Stimulated activated CD4-positive, alpha-beta T cell treated with anti-CD3 and anti-CD28 coated beads, Interleukin-12 subunit alpha, Interleukin-12 subunit beta, amount 100 ng/mL, for 48 hours (primary cell): ENCODE measurements at regions not wholly inside any gene's neighbourhood (a gene's known extent, or its start where the extent isn't known, plus 50 kb on each side); places are given as distances from the start of the nearest gene placed in this dataset.

Source experiments
- DNase-seq, 3 donors: peaks; one replicate each; pipeline ENCODE4 v3.0.0-alpha.2; 2020; ENCODE audit warnings: low read depth in 2 of 3, low spot score in 1 of 3

GRCh38 chr9:126238415-126238814 lies 88.2 kb upstream of the MVB12B start:
- DNase-seq: no peak

GRCh38 chr9:126239515-126239914 lies 87.1 kb upstream of the MVB12B start:
- DNase-seq: no peak

- DNase-seq: no peak
Measured at GRCh38 chr9:126240835-126241234, 85.8 kb upstream of the MVB12B start.

GRCh38 chr9:126248680-126249079 lies 77.9 kb upstream of the MVB12B start:
- no peak for DNase-seq

- no peak for DNase-seq
Measured at GRCh38 chr9:126261584-126262356, 64.9 kb upstream of the MVB12B start.

- no peak for DNase-seq
Measured at GRCh38 chr9:126262738-126263137, 63.9 kb upstream of the MVB12B start.

- no peak for DNase-seq
Measured at GRCh38 chr9:126270556-126270955, 56.1 kb upstream of the MVB12B start.

GRCh38 chr9:126275386-126276001 lies 51.1 kb upstream of the MVB12B start:
- DNase-seq: no peak

GRCh38 chr9:126276056-126276728 lies 50.4 kb upstream of the MVB12B start:
- DNase-seq: no peak
